Gastroesophageal sphincter (tissue), 4 donors: ENCODE measurements at regions not wholly inside any gene's neighbourhood (a gene's known extent, or its start where the extent isn't known, plus 50 kb on each side); places are given as distances from the start of the nearest gene placed in this dataset.
A peak's percentile ranks its signal among the peaks of the same experiment; 100 is the strongest.

Source experiments
- ATAC-seq: fragments of 150-250 bp; one replicate; pipeline ENCODE4 v1.9.1; 2016; ENCODE audit warnings: mild to moderate bottlenecking, moderate library complexity
- H3K27ac ChIP-seq, 4 donors: fragments of 200-600 bp; sonication (generic) in 3 of 4; 1 replicate in 3 of 4; 2 replicates in 1 of 4; pipeline ENCODE4 v1.5.1; 2016 to 2019
- H3K27me3 ChIP-seq: fragments of 200-600 bp; sonication (generic); one replicate; pipeline ENCODE4 v1.5.1; 2019
- H3K36me3 ChIP-seq, 2 donors: fragments of 200-600 bp; sonication (generic); one replicate each; pipeline ENCODE4 v1.5.1; 2019; ENCODE audit warnings: control low read depth in 1 of 2
- H3K4me1 ChIP-seq, 3 donors: fragments of 200-600 bp; sonication (generic); 1 replicate in 2 of 3; 2 replicates in 1 of 3; pipeline ENCODE4 v1.5.1; 2016 to 2019; ENCODE audit warnings: control low read depth in 2 of 3
- H3K4me3 ChIP-seq, 2 donors: fragments of 200-600 bp; sonication (generic); one replicate each; pipeline ENCODE4 v1.5.1; 2019; ENCODE audit warnings: mild to moderate bottlenecking in 1 of 2, moderate library complexity in 1 of 2
- H3K9me3 ChIP-seq, 3 donors: fragments of 200-600 bp; sonication (generic); one replicate each; pipeline ENCODE4 v1.5.1; 2017 to 2019; ENCODE audit warnings: control low read depth in 2 of 3
- EP300 ChIP-seq: sonication (generic); formaldehyde crosslinking; IDR thresholded peaks from one replicate; pipeline ENCODE4 v1.6.1; 2017; ENCODE audit warnings: antibody characterized with exemption, mild to moderate bottlenecking
- POLR2A ChIP-seq, 2 donors: fragments of 450-650 bp; IDR thresholded peaks; one replicate each; pipeline ENCODE4 v1.6.1; 2017; ENCODE audit warnings: antibody characterized with exemption in 2 of 2, mild to moderate bottlenecking in 2 of 2, moderate library complexity in 1 of 2
- POLR2AphosphoS5 ChIP-seq: sonication (generic); formaldehyde crosslinking; IDR thresholded peaks from one replicate; pipeline ENCODE4 v1.6.1; 2017; ENCODE audit warnings: antibody characterized with exemption
- WGBS, 2 donors: methylation state at CpG; one replicate each; pipeline ENCODE4 v1.1.5; 2018; ENCODE audit warnings: low coverage in 1 of 2; 5-methylcytosine and 5-hydroxymethylcytosine counted together
- TF ChIP-seq, protein P1 (sequence below), 4 experiments: fragments of 200-600 bp in 2 of 4; fragments of 450-650 bp in 2 of 4; sonication (generic) in 1 of 4; IDR thresholded peaks; one replicate each; pipeline ENCODE4 v1.5.1; 2017 to 2019; ENCODE audit warnings: antibody characterized with exemption in 4 of 4, mild to moderate bottlenecking in 2 of 4, moderate library complexity in 2 of 4

DNA sequence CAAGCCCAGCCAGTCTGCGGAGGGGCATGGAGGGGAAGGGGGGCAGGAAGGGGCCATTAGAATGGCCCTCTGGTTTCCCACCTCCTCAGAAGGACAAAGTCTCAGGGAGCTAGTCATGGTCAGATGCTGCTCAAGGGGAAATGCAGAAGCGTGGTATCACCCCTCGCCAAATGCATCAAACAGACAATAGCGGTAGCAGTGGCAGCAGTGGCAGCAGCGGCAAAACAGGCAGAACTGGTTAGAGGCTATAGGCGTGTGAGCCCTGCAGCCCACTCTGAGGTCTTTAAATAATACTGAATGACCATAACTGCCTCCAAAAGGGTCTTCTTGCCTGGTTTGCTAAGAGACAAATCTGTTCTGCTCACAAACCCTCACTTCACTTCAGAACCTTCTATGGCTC, 186.7 kb downstream of the TFAP2C start:
- no peaks in the 10 kb centered on the region for H3K4me1 ChIP-seq
- 91% methylated on average over 5 of the region's 6 CpGs; no CpG with 5 or more reads in 1 of the 2 donors for WGBS, 2 donors
- TF ChIP-seq POLR2AphosphoS5 (no peak), POLR2A (IDR thresholded peaks at IDR 0.05) (no peak), EP300 (no peak)
- TF ChIP-seq, protein P1, sequence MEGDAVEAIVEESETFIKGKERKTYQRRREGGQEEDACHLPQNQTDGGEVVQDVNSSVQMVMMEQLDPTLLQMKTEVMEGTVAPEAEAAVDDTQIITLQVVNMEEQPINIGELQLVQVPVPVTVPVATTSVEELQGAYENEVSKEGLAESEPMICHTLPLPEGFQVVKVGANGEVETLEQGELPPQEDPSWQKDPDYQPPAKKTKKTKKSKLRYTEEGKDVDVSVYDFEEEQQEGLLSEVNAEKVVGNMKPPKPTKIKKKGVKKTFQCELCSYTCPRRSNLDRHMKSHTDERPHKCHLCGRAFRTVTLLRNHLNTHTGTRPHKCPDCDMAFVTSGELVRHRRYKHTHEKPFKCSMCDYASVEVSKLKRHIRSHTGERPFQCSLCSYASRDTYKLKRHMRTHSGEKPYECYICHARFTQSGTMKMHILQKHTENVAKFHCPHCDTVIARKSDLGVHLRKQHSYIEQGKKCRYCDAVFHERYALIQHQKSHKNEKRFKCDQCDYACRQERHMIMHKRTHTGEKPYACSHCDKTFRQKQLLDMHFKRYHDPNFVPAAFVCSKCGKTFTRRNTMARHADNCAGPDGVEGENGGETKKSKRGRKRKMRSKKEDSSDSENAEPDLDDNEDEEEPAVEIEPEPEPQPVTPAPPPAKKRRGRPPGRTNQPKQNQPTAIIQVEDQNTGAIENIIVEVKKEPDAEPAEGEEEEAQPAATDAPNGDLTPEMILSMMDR (IDR thresholded peaks at IDR 0.05), result no peak
- no peak overlapping the region for H3K4me3 ChIP-seq
- no peaks in the 10 kb centered on the region for H3K36me3 ChIP-seq
- H3K27me3 ChIP-seq, result peaks cover 47% of the 10 kb centered on the region
- ATAC-seq, result no peak
- peaks cover 0 to 15% (median 0%) of the 10 kb centered on the region in 3 donors for H3K9me3 ChIP-seq
- H3K27ac ChIP-seq, result no peak overlapping the region

DNA sequence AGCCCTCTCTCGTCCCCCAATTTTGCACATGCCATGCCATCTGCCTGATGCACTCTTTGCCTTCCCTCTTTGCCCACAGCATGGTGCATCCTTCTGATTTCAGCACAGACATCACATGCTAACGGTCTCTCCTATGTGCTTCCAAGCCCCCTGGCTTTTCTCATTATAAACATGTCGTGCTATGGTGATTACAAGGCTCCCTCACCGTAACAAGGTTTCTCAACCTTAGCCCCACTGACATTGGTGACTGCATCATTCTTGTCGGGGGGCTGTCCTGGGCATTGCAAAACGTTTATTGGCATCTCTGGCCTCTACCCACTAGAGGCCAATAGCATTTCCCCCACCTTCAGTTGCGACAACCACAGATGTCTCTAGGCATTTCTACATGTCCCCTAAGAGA, 187.2 kb downstream of the TFAP2C start:
- ATAC-seq, result no peak
- Histone ChIP-seq H3K36me3 (no peaks in the 10 kb centered on the region), H3K27me3 (peaks cover 47% of the 10 kb centered on the region), H3K4me1 (no peaks in the 10 kb centered on the region), H3K27ac (no peak overlapping the region), H3K9me3 (peaks cover 0 to 10% (median 0%) of the 10 kb centered on the region in 3 donors), H3K4me3 (no peak overlapping the region)
- TF ChIP-seq EP300 (no peak), POLR2A (IDR thresholded peaks at IDR 0.05) (no peak), POLR2AphosphoS5 (no peak)
- TF ChIP-seq, protein P1 (IDR thresholded peaks at IDR 0.05), result no peak
- WGBS, 2 donors, result 34 to 77% methylated on average over 2 to 3 of the region's 7 CpGs

DNA sequence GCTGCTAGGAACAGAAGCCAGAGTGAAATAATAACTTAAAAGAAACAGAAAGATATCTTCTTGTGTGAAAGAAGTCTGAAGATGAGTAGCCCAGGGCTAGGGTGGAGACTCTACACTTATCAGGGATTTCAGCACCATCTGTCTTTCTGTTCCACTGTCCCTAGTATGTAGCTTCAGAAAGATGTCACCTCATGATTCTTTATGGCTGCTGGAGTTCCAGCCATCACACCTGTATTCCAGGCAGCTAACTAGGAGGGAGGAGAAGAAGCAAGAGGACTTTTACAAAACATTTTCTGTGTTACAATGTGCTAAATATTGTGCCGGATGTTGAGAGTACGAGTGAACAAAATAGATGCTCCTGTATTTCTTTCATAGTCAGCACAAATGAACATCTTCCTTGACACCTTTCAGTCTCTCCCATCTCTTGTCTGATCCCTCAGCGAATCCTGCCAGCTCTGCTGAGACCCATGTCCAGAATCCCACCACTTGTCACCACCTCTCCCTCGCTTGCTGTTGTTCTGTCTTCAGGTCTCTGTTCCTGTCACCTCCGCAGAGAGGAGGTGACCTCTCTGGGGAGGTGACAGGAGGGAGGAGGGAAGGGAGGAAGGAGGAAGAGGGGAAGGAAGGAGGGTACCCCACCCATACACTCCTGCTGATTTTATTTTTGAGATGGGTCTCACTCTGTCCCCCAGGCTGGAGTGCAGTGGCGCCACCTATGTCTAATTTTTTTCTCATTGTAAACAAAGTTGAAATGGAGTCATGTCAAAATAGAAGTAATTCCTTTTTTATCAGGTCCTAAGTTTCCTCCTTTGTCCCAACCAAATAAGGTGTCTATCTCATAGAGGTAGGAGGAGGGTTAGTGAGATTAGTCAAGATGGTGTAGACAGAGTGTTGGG, 188.9 kb downstream of the TFAP2C start:
- Histone ChIP-seq H3K4me3 (no peak overlapping the region), H3K9me3 (peaks cover 0 to 9% (median 0%) of the 10 kb centered on the region in 3 donors), H3K27ac (no peak overlapping the region), H3K27me3 (peaks cover 56% of the 10 kb centered on the region), H3K36me3 (no peaks in the 10 kb centered on the region), H3K4me1 (no peaks in the 10 kb centered on the region)
- TF ChIP-seq, protein P1 (IDR thresholded peaks at IDR 0.05), result no peak
- TF ChIP-seq EP300, result no peak
- TF ChIP-seq POLR2A (IDR thresholded peaks at IDR 0.05), result no peak
- no peak for TF ChIP-seq POLR2AphosphoS5
- no peak for ATAC-seq
- WGBS, 2 donors, result 86 to 95% methylated on average over 3 to 5 of the region's 6 CpGs

DNA sequence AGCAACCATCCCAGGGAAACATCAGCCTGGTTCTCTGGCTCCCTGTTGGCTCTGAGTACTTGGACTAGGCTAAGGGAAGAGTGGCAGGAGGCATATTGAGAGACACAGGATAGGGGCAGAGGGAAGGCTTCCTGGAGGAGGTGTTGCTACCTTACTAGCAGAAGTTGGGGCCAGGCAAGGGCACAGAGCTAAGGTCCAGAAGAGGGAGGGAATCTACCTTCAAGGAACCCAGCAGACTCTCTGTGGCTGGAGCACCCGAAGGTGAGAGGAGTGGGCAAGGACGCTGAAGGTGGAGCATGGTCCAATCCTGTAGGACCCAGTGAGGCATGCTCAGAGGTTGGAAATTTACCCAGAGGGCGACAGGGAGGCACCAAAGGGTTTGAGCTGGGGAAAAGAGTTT, 191.9 kb downstream of the TFAP2C start:
- Histone ChIP-seq H3K36me3 (no peaks in the 10 kb centered on the region), H3K4me1 (no peaks in the 10 kb centered on the region), H3K27ac (no peak overlapping the region), H3K4me3 (no peak overlapping the region), H3K9me3 (peaks cover 0 to 9% (median 0%) of the 10 kb centered on the region in 3 donors), H3K27me3 (peaks cover 76% of the 10 kb centered on the region)
- no peak for ATAC-seq
- 78 to 84% methylated on average over 3 of the region's 3 CpGs for WGBS, 2 donors
- TF ChIP-seq POLR2AphosphoS5, result no peak

DNA sequence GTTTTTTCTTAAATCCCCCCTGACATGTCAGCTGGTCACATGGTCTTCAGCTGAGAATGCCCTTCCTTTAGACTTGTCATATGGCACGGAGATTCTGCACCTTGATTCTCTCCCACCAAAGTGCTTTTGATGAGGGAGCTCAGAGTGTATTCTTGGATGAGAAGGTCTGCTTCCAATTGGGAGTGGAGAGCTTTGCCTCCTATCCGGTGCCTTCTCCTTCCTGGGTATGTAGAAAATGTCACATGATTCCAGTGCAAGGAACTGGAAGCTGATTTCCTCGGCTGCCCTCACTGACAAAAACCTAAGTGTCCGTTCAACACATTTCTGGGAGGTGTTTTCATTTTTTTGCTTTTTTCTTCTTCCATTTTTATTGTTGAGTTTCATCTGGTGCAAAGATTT, 197.2 kb downstream of the TFAP2C start:
- H3K27ac ChIP-seq, result peak overlapping the region in 2 of 4 donors; percentile 62 to 67
- no peaks in the 10 kb centered on the region for H3K36me3 ChIP-seq
- 64 to 67% methylated on average over 3 to 4 of the region's 4 CpGs for WGBS, 2 donors
- peaks cover 98% of the 10 kb centered on the region for H3K27me3 ChIP-seq
- no peaks in the 10 kb centered on the region for H3K9me3 ChIP-seq
- ATAC-seq, result no peak
- TF ChIP-seq, protein P1 (IDR thresholded peaks at IDR 0.05), result no peak
- TF ChIP-seq POLR2AphosphoS5, result no peak
- TF ChIP-seq EP300, result no peak
- TF ChIP-seq POLR2A (IDR thresholded peaks at IDR 0.05), result no peak
- H3K4me1 ChIP-seq, result no peaks in the 10 kb centered on the region
- no peak overlapping the region for H3K4me3 ChIP-seq
